Ascending aorta (tissue), 2 donors: ENCODE measurements at regions not wholly inside any gene's neighbourhood (a gene's known extent, or its start where the extent isn't known, plus 50 kb on each side); places are given as distances from the start of the nearest gene placed in this dataset.

Experiments
- DNase-seq, 2 donors: peaks; one replicate each; pipeline ENCODE4 v3.0.0-alpha.2; 2019; ENCODE audit warnings: low spot score in 2 of 2
- H3K27ac ChIP-seq, 2 donors: fragments of 200-600 bp; sonication (generic); one replicate each; pipeline ENCODE4 v1.5.1; 2016 to 2017; ENCODE audit warnings: mild to moderate bottlenecking in 1 of 2
- H3K27me3 ChIP-seq: fragments of 200-600 bp; sonication (generic); one replicate; pipeline ENCODE4 v1.5.1; 2017
- H3K36me3 ChIP-seq, 2 donors: fragments of 200-600 bp; sonication (generic); one replicate each; pipeline ENCODE4 v1.5.1; 2016
- H3K4me1 ChIP-seq, 2 donors: fragments of 200-600 bp; sonication (generic); one replicate each; pipeline ENCODE4 v1.5.1; 2016 to 2017; ENCODE audit warnings: mild to moderate bottlenecking in 1 of 2
- H3K4me3 ChIP-seq, 2 donors: fragments of 200-600 bp; sonication (generic); one replicate each; pipeline ENCODE4 v1.5.1; 2016 to 2017; ENCODE audit warnings: mild to moderate bottlenecking in 1 of 2
- H3K9me3 ChIP-seq, 2 donors: fragments of 200-600 bp; sonication (generic); one replicate each; pipeline ENCODE4 v1.5.1; 2016
- intact Hi-C: fragments of 100-400 bp; cut with DNase I; formaldehyde crosslinking; loops from one replicate; pipeline ENCODE4 v1.15.1; 2023
- TF ChIP-seq, protein P1 (sequence below), 3 experiments: fragments of 200-600 bp in 2 of 3; fragments of 450-650 bp in 1 of 3; sonication (generic) in 2 of 3; IDR thresholded peaks; one replicate each; pipeline ENCODE4 v1.5.1; 2016 to 2019; ENCODE audit warnings: antibody characterized with exemption in 3 of 3, mild to moderate bottlenecking in 1 of 3, moderate library complexity in 1 of 3

DNA sequence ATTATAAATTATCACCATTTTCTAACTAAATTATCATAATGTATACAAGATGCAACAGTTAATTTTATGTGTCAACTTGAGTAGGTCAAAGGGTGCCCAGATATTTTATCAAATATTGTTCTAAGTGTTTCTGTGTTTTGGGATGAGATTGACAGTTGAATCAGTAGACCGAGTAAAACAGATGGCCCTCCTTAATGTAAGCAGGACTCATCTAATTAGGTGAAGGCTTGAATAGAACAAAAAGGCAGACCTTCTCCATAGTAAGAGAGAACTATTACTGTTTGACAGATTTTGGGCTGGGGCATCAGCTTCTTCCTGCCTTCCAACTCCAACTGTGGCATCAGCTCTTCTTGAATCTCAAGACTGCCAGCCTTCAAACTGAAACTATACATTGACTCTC, 185.8 kb downstream of the TRAM1L1 start:
- TF ChIP-seq, protein P1, sequence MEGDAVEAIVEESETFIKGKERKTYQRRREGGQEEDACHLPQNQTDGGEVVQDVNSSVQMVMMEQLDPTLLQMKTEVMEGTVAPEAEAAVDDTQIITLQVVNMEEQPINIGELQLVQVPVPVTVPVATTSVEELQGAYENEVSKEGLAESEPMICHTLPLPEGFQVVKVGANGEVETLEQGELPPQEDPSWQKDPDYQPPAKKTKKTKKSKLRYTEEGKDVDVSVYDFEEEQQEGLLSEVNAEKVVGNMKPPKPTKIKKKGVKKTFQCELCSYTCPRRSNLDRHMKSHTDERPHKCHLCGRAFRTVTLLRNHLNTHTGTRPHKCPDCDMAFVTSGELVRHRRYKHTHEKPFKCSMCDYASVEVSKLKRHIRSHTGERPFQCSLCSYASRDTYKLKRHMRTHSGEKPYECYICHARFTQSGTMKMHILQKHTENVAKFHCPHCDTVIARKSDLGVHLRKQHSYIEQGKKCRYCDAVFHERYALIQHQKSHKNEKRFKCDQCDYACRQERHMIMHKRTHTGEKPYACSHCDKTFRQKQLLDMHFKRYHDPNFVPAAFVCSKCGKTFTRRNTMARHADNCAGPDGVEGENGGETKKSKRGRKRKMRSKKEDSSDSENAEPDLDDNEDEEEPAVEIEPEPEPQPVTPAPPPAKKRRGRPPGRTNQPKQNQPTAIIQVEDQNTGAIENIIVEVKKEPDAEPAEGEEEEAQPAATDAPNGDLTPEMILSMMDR (IDR thresholded peaks at IDR 0.05): no peak
- no peak for DNase-seq
- intact Hi-C loops: no loop called here

DNA sequence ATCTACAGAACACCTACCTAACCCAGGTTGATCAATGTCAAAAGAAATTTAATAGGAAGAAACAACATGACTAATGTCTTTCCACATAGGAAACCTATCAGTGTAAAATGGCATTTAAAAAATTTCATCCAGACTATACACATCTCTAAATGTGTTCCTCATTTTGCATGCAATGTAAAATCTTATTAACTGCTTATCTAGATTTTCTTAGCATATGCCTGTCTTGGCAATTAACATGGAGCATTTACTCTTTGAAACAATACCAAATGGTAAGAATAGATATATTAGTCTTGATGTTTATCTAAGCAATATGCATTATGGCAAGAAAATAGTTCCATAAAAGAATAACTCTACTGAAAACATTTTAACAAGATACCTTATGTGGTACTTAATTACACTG, 199.8 kb downstream of the TRAM1L1 start:
- Histone ChIP-seq H3K4me3 (no peak overlapping the region), H3K4me1 (no peaks in the 10 kb centered on the region), H3K9me3 (no peaks in the 10 kb centered on the region), H3K27ac (no peak overlapping the region), H3K27me3 (no peaks in the 10 kb centered on the region), H3K36me3 (no peaks in the 10 kb centered on the region)
- DNase-seq: no peak
- TF ChIP-seq, protein P1 (IDR thresholded peaks at IDR 0.05): no peak
- intact Hi-C loops: no loop called here

More for the DNA sequence above, 185.8 kb downstream of the TRAM1L1 start:
- H3K27me3 ChIP-seq: no peaks in the 10 kb centered on the region
- no peaks in the 10 kb centered on the region for H3K36me3 ChIP-seq
- H3K4me1 ChIP-seq: no peaks in the 10 kb centered on the region
- no peak overlapping the region for H3K4me3 ChIP-seq
- no peak overlapping the region for H3K27ac ChIP-seq
- H3K9me3 ChIP-seq: no peaks in the 10 kb centered on the region

DNA sequence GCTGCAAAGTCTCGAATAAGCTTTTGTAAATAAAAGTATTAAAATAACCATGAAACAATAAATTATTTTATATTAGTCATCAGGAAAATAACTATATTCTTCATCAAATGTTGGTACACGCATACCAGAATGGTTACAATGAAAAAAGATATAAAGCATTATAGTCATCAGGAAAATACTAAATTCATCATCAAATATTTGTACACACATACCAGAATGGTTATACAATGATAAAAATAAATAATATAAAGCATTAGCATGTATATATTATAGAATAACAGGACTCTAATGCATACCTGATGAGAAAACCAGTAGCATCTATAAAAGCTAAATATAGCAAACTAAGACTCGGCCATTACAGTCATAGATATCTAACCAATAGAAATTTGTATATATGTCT, 202.9 kb downstream of the TRAM1L1 start:
- H3K9me3 ChIP-seq: no peaks in the 10 kb centered on the region
- no peak for DNase-seq
- H3K27me3 ChIP-seq: no peaks in the 10 kb centered on the region

DNA sequence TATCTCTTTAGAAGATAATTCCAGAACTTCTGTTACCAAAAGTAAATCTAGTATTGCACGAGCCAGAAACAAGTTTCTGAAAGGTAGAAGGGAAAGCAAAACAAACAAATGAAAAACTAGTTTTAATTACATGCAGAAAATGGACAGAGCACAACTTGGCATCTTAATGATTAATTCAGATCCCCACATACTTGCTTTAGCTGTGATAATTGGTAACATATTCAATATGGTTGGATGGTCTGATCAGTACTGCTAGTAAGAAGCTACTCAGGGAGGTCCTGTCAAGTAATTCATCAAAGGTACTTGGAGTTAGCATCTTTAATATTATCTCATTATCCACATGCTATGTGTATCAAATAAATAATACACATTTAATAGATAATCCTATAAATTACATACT, 204.3 kb downstream of the TRAM1L1 start:
- Histone ChIP-seq H3K27me3 (no peaks in the 10 kb centered on the region), H3K9me3 (no peaks in the 10 kb centered on the region), H3K36me3 (no peaks in the 10 kb centered on the region), H3K4me3 (no peak overlapping the region), H3K27ac (no peak overlapping the region), H3K4me1 (no peaks in the 10 kb centered on the region)
- no peak for DNase-seq
- TF ChIP-seq, protein P1 (IDR thresholded peaks at IDR 0.05): no peak
- intact Hi-C loops: no loop called here

More for the DNA sequence above, 202.9 kb downstream of the TRAM1L1 start:
- intact Hi-C loops: no loop called here
- H3K4me1 ChIP-seq: no peaks in the 10 kb centered on the region
- TF ChIP-seq, protein P1 (IDR thresholded peaks at IDR 0.05): no peak
- no peaks in the 10 kb centered on the region for H3K36me3 ChIP-seq
- no peak overlapping the region for H3K4me3 ChIP-seq
- H3K27ac ChIP-seq: no peak overlapping the region

DNA sequence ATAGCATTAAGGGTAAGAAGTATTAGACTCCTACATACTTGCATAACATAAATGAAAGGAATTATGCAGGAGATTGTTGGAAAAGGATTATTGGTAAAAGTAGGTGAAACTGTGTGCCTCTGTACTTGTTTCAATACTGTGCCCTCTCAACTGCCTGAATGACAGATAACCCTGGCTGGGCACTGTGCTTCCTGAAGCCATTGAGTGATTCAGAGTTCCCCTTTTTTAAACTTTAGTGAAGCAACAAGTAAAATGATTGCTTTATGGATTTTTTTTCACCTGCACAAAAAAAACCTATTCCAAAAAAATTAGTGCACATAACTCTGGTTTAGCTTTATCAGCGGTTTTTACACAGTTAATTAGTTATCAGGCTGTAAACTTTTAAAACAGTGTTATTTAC, 204.8 kb downstream of the TRAM1L1 start:
- Histone ChIP-seq H3K27ac (no peak overlapping the region), H3K36me3 (no peaks in the 10 kb centered on the region), H3K27me3 (no peaks in the 10 kb centered on the region), H3K4me3 (no peak overlapping the region), H3K9me3 (no peaks in the 10 kb centered on the region), H3K4me1 (no peaks in the 10 kb centered on the region)
- TF ChIP-seq, protein P1 (IDR thresholded peaks at IDR 0.05): no peak
- no peak for DNase-seq
- intact Hi-C loops: no loop called here

DNA sequence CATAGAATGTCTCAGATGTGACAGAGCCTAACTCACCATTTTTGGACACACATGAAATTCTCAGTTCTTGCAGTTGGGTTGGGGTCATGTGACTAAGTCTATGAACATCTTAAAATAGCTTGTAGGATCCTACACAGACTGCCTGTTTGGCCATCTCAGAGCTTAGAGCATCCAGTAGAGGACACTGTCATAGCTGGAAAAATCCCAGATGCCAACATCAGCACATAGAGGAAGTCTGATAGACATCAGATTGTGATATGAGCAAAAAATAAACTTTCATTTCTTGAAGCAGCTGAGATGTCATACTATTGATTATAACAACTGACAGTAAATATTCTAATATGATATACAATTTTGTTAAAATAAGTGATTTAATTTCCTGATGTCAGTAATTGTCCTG, 207.1 kb downstream of the TRAM1L1 start:
- intact Hi-C loops: no loop called here
- TF ChIP-seq, protein P1 (IDR thresholded peaks at IDR 0.05): no peak
- Histone ChIP-seq H3K27me3 (no peaks in the 10 kb centered on the region), H3K9me3 (no peaks in the 10 kb centered on the region), H3K4me3 (no peak overlapping the region), H3K4me1 (no peaks in the 10 kb centered on the region), H3K36me3 (no peaks in the 10 kb centered on the region), H3K27ac (no peak overlapping the region)
- DNase-seq: no peak
